NCI-H748 treated with DMSO at 0.1 percent for 48 hours (cell line): ENCODE measurements at regions not wholly inside any gene's neighbourhood (a gene's known extent, or its start where the extent isn't known, plus 50 kb on each side); places are given as distances from the start of the nearest gene placed in this dataset.
A peak's percentile ranks its signal among the peaks of the same experiment; 100 is the strongest.

Experiments used
- DNase-seq: peaks from one replicate; lab custom pipeline; 2025; lab: John Stamatoyannopoulos, UW

DNA sequence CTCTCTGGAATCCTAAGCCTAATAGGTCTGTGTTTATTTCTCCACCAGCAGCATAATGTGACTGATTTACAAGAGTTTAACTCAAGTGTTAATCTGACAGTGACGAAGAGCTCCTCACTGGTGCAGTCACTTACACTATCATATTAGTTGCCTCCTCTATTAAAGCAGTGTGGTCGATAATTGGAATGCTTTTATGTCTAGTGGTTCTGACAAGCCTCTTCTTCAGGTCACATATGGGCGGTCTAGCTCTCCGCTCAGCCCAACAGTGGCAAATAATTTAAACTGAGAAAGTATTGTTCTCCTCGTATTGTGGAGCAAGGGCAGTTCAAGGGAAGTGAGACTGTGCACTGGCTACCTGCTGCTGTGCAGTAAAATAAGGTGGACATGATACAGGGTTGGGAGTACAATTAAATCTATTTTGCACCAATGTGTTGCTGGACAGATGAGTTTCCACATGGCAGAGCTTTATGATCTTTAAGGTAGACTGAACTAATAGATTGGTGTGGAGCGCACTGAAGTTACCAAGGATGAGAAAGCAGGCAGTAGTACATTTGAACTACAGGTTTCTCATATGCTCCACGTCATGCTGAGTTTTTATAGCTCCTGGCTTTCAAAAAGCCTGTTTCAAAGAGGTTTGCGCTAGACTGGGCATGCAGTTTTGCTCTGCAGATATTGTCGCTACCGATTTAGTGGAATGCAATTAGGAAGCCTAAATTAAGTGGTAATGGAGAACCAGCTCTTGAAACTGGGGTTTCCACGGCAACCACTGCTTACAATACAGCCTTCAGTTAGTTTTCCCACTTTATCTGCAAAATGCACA lies 151.7 kb upstream of the POU3F3 start:
- peak; percentile 93 for DNase-seq

DNA sequence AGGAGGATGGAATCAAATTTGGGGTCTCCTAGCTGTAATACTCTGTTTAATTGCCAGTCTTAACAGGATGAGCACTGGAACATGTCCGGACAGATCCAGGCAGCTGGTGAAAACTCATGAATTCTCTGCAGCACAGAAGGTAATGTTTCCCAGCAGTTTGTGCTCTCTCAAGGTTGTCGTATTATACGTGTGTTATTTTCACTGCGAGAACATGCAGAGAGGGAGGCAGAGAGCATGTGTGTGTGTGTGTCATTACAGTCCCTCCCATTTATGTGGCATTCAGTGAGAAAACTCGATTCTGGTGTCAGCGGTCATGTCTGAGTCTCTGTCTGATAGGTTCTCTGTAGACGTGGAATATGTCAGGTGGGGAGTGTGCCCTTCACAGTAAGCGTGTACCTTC lies 150.2 kb upstream of the POU3F3 start:
- DNase-seq, result peak; percentile 47

DNA sequence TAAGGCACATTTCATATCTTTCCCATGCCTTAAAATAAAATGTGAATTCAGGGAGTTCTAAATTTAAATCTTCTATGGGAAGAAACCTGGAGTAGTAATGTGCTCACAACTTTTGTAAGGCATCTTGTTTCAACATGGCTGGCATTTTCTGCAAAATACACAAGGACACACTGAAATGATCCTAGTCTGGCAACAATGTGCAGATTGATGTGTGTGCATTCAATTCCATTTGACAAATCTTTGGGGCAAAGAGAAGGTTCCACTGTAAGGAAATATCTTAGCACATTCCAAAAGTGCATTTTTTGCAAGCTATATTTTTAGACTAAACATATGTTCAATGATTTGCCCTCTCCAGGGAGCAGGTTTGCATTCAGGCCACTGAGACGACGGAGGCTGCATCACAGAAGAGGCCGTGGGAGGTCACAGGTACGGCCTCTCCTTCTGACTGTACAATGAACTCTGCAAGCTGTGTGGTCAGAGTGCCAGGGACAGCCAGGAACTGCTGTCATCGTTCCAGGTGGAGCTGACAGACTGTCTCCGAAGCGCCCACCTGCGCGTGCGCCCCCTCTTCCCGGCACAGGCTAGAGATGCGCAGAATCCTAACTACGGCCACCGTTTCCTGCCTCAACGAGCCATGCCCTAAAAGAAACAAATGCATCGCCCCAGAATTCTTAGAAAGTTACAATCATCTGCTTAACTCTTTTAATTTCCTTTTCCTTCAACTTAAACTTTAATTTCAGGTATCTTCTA lies 149.2 kb upstream of the POU3F3 start:
- no peak for DNase-seq

DNA sequence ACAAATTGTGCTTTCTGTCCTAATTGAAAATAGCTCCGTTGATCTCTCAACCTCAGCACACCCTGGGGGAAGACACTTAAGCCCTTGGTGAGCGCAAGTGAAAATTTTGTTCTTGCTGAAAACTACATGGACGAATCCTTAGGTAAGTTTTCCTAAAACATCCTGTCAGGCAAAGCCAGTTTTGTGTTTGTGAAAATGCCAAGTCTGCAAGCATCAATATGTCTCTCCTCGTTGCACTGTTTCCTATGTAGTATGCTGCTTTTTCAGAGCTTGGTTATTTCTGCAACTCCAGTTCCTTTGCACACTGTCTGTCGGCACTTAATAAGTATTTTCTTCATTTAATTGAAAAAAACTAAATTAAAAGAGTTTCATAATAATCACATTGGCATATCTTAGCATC lies 146.9 kb upstream of the POU3F3 start:
- DNase-seq, result no peak

DNA sequence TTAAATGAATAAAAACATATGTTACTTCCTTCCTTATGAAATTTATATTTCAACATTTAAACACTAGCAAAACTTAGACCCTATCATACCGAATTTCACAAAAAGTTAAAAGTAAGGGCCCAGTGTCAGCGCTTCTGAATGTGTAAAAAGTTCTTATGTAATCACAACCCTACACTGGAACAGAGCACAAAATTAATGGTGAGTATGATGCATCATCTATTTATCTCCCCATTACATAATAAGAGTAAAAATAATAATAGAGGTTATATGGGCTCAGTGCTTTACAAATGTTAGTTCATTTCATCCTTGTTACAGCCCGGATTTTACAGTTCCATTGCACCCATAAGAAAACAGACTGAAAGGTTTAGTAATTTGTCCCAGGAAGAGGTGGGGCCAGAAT lies 144.9 kb upstream of the POU3F3 start:
- DNase-seq, result no peak

DNA sequence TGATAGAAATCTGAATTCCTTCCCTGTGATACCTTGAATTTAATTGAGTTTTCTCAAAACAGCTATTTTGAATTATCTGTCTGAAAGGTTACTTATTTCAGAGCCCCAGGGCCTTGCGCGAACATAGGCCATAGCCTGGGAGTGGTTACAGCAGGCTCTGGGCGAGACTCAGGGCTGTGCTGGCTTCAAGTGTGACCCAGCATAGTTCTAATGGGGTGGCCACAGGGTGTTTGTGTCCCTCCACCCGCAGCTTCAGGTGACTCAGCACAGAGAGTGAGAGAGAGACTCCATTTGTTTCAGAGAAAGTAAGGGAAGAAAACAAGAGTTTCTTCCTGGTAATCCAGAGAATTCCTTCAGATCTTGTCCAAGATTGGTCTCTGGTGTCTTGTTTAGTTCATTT lies 137.9 kb upstream of the POU3F3 start:
- no peak for DNase-seq

DNA sequence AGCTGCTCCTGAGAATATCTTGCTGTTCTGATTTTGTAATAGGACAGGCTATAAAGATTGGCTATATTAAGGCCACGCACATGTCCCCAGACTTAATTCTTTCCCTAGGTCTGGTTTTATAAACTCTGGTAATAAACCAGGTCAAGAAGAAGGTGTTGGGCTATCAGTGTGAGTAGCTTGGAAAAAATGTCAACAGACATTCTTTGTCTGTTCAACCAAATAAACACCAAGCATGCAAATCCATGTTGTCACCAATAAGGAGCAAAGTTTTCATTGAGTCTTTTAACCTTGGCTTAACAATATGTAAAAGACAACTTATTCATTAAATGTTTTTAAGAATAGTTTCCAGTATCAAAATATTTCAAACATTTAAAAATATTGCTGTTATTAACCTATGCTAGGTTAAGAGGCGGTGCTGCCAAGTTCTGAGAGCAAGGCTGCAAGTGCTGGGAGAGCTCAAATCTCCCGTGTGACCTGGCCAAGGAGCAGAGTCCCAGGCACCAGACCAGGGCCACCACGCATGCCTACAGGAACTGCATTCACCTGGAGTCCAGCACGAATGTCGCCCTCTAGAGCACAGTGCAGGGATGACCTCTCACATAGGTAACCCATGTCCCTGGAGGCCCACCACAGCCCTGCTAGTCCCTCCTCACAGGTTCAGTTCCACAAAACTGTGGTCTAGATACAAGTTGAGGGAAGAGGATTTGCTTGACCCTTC lies 120.5 kb upstream of the POU3F3 start:
- peak; percentile 9 for DNase-seq

DNA sequence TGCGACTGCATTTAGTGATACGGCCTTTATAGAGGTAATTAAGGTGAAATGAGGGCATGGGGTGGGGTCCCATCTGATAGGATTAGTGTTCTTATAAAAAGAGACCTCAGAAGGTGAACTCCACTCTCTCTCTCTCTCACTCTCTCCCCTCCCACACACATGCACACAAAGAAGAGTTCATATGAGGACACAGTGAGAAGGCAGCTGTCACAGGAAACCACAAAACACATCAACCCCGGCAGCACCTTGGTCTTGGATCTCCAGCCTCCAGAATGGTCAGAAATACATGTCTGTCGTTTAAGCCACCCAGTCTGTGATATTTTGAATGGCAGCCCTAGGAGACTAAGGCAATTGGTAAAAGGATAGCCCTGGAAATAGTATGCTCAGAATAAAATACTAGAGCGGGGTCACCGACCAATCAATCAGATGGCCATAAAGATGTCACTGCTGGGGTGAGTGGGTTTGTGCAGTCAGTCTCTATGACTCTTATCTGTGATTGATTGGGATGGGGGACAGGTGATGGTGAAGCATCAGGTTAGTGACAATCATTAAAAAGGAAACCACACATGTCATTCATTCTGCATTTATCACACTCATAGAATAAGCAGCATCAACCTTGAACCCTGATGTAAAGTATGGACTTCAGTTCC lies 118.9 kb upstream of the POU3F3 start:
- DNase-seq, result no peak

DNA sequence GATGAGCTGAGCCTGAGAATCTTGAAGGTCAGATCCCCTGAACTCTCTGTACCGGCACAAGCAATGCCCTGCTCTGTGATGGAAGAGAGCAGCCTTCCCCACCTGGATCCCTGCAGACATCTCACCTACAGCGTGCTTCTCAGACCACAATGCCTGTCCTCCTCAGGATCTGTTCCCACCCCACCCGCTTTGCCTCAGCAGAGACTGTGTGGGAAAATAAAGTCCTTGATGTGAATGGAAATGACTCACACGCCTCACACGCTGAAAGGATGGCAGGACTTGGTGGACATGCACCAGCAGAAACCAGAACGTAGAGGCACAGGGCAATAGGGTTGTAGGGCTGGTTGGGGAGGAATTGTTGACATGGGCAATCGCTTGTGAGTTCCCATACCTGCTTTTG lies 117.9 kb upstream of the POU3F3 start:
- DNase-seq, result no peak

DNA sequence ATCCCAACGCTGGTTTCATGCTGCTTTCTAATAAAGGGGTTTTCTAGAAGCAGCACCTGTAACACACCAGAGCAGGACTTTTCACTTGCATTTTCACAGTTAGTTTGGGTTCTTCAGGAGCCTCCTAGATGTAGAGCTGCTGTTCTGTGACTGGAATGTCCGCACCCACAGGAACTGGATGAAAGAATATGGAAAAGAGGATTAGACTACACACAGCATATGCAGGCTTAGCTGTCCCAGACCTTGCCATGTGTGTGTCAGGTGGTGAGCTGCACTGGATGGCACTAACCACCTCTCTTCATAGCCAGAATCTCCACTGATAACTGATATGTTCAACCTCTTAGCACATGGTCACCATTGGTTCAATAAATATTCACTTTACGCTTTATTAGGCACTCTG lies 112.1 kb upstream of the POU3F3 start:
- DNase-seq, result no peak

DNA sequence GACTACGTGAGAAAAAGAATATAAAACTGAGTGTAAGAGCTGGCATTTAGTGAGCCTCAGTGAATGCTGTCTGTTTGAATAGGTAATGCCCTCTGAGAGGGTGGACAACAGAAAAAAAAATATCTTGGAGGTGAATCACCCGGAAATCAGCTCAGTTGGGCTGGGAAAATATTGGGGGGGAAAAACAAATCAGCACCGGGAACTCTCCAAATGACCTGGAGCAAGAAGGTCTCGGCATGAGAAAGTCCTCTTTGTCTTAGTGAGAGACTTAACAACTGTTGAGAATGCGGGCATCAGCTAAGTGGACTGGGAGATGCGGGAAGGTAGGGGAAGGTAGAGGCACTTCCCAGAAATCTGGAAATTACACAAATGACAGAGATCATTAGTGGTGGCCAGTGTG lies 109.4 kb upstream of the POU3F3 start:
- DNase-seq, result no peak

DNA sequence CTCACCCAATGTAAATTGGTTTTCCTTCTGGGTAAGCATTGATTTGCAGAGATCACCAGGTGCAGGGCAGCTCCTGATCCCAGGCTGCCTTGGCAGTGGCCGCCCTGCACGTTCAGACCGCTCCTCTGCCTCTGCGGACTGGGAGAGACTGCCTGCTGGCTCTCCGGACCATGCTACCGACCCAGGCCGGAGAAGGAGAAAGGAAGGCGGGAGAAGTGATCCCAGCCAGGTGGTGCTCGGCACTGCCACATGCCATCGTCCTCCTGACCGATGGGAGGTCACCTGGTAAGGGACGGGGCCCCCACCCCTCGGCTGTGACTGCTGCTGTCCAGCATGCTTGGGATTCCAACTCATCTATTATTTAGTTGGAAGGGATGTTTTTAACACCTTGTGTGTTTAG lies 108.1 kb upstream of the POU3F3 start:
- no peak for DNase-seq

DNA sequence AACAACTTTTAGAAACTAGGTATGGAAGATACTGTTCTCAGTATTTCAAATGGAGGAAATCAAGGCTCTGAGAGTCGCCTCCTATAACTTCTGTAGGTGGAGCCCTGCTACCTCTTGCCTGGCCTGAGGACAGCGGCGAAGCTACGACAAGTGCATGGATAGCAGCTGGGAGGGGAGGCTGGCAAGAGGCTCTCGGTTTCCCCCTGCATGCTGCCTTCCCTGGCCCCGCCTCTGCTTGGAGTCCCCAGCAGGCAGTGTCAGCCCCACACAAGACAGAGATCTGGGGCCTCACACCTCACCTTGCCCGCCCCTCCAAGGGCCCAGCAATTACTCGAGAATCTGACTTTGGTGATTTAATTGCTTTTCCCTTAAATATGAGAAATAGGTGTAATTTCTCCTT lies 107.6 kb upstream of the POU3F3 start:
- no peak for DNase-seq

DNA sequence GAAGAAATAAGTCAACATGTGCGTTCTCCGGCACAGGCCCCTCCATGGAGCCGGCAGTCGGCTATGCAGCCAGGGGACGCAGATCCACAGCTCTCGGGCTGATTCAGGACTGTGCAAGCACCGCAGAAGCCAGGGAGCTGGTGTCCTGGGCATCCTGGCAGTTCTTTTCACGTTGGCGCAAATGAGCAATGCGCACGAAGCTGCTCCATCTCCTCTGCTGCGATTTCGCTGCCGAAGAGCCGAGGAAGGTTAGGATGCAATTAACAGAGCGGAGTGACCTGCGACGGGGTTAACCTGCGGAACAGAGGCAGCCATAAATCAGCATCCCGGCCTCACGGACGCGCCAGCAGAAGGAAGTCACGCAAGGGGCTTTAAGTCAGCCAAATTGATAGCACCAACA lies 107.1 kb upstream of the POU3F3 start:
- no peak for DNase-seq

DNA sequence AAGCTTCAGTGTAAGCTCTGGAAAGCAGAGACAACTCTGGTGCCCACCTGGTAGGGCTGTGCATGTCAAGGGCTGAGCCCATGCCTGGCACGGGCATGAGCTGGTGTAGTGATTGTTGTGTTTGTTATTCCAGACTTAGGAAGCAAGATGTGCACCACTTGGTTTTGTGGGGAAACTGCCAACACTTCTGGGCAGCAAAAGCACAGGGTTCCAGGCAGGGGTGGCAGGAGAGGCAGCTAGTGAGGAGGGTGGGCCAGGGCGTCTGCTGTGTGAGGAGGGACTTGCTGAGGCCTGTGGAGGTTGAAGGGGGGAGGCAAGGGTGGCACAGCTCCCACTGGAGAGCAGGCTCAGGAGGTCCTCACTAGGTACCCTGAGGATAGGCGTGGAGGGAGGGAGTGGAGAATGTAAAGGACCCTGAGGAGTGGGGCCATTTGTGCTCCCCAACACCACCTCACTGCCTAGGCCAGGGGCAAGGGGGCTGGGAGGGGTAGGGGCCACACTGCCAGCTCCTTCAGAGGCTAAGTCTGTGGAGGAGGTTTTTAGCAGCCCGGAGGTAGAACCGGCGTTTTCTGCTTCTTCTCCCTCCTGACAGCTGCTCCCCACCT lies 104.0 kb upstream of the POU3F3 start:
- DNase-seq, result no peak

DNA sequence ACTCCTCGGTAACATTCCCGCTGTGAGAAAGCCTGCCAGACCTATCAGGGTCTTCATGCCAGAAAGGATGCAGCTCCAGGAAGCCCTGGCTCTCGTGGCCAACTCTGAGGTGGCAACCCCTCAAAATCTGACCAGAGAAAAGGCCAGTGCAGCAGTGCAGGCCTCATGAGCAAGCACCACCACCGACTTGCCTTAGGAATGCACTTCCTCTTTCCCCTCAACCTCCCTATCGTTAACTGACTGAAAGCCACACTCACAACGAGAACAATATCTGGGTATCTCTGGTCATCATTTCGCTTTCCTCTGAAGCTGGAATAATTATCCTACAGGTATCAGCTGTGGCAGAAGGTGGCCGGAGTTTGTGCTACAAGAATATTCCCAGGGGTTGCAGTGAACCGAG lies 101.4 kb upstream of the POU3F3 start:
- no peak for DNase-seq

DNA sequence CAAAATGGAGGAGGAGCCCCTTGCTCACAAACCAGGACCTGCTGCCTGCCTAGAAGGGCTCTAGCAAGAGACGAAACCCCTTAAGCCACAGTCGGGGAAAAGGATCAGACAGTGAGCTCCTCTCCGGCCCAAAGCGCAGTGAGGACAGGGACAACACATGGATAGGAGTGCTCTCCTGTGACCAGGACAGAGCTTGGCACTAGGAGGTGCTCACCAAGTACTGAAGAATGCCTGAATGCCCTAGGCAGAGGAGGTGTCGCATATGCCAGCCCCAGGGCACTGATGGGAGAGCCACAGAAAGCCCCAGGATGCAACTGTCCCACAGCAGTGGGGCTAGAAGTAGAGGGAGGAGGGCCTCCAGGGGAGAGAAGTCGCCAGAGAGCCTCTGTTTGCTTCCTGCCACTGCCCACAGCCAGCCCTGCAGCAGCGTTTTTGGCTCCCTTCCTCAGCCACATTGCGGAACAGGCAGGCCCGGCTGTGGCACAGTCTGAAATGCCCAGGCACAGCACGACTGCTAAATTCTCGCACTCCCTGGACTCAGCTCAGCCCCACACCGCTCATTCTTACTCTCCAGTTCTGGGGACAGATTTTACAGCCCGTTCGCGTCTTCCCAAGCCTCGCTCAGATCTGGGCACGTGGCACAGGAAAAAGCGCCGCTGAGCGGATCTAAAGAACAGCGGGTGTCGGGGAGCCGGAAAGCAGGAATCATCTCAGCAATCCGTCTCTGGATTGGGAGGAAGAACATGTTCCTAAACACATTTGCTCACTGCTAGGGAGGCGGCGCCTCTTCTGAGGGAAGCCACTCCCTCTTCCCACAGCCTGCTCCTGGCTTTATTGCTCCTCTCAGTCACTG lies 98.7 kb upstream of the POU3F3 start:
- no peak for DNase-seq

DNA sequence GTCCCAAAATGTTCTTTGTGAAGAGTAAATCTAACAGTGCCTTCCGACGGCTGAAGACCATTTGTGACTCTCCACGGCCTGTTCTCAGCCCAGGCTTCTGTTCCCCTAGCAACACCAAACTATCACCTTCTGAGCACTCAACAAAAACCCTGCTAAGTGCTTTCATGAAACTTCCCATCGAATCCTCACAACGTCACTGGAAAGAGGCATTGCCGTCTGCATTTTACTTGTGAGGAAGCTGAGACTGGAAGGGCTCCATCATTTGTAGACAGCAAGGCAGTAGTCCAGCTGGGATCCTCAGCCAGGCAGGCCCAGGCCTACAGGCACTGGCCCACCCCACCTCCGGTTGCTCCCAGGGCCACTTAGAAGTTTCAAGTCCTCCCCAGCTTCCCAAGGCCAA lies 97.8 kb upstream of the POU3F3 start:
- DNase-seq, result no peak

DNA sequence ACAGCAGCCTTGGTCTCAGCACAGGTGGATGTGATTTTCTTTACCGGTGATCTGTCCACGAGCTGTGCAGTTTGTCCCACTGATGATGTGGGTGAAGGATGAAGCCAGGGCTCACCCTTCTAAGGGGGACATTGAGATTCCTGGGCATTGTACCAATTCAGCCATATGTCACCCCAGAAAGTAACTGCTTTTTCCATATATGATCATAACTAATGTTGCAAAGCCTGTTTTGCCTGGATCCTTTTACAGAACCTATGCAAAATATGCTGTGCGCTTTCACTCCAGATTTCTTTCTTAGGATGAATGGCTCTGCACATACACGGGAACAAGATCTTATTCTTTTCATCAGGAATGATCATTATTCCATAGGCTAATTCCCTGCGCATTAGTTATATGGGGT lies 96.9 kb upstream of the POU3F3 start:
- DNase-seq, result no peak

DNA sequence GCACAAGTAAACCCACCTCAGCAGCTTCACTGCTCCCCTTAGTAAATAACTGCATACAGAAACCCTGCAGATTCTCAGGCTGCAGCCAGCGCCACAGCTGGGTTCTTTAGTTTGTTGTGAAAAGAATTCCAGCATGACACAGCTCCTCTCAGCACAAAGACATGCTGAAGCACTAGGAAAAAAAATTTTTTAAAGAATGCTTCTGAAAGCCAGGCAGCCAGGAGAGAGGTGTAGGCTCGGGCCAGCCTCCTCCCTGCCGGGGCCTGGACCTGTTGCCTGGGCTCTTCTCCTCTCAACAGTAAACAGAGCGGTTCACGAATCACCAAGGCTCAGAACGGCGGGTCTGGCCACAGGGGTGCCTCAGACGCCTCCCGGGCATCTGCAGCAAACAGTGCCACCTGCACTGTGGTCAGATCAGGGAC lies 95.7 kb upstream of the POU3F3 start:
- no peak for DNase-seq

DNA sequence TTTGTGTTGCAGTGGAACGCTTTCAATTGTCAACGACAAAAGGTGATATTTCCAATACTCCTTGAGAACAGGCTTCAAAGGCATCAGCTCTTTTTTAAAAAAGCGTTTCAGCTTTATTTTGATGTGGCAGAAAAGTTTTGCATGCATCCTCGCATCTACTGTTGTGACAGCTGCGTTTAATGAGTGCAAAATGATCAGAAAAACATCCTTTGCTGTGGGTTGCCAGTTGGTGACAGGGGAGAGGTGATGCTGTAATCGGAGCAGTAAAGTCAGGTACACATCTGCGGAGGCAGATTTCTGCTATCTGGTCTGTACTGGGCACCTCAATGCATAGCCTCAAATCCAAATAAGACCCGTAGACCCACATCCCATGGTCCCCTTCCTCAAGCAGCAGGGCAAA lies 91.9 kb upstream of the POU3F3 start:
- DNase-seq, result no peak
